Hematopoietic multipotent progenitor cell treated with erythropoietin and hydrocortisone succinate and interleukin-3 and kit ligand, for 4 days (in vitro differentiated cells): ENCODE measurements at regions not wholly inside any gene's neighbourhood (a gene's known extent, or its start where the extent isn't known, plus 50 kb on each side); places are given as distances from the start of the nearest gene placed in this dataset.

ENCODE experiments used
- DNase-seq: peaks from one replicate; pipeline ENCODE4 v3.0.0-alpha.2; 2015

GRCh38 chr1:168875831-168876230, 146.8 kb upstream of the DPT start:
- DNase-seq, result no peak

- DNase-seq, result no peak
These were observed 147.8 kb upstream of the DPT start for GRCh38 chr1:168876830-168877229.

GRCh38 chr1:168879896-168880734, 151.1 kb upstream of the DPT start:
- DNase-seq, result peak; percentile 43

GRCh38 chr1:168881656-168882260, 152.8 kb upstream of the DPT start:
- DNase-seq, result no peak

GRCh38 chr1:168887381-168887780, 158.4 kb upstream of the DPT start:
- DNase-seq, result no peak

- DNase-seq, result no peak
These were observed 159.4 kb upstream of the DPT start for GRCh38 chr1:168888418-168888817.

- no peak for DNase-seq
These were observed 163.9 kb upstream of the DPT start for GRCh38 chr1:168892931-168893330.

GRCh38 chr1:168893359-168893801, 164.4 kb upstream of the DPT start:
- no peak for DNase-seq

- no peak for DNase-seq
These were observed 165.4 kb upstream of the DPT start for GRCh38 chr1:168894397-168894903.

GRCh38 chr1:168897249-168897648, 168.2 kb upstream of the DPT start:
- DNase-seq, result no peak

- no peak for DNase-seq
These were observed 174.3 kb upstream of the DPT start for GRCh38 chr1:168903237-168903830.

GRCh38 chr1:168905633-168906032, 176.6 kb upstream of the DPT start:
- no peak for DNase-seq

GRCh38 chr1:168906367-168906766, 177.4 kb upstream of the DPT start:
- DNase-seq, result no peak

- no peak for DNase-seq
These were observed 178.0 kb upstream of the DPT start for GRCh38 chr1:168907053-168907452.

GRCh38 chr1:168907786-168908348, 178.9 kb upstream of the DPT start:
- peak; percentile 6 for DNase-seq

GRCh38 chr1:168910403-168910802, 181.4 kb upstream of the DPT start:
- no peak for DNase-seq

GRCh38 chr1:168911370-168911769, 182.4 kb upstream of the DPT start:
- DNase-seq, result no peak

- no peak for DNase-seq
These were observed 184.9 kb upstream of the DPT start for GRCh38 chr1:168913711-168914463.

GRCh38 chr1:168917309-168917708, 188.3 kb upstream of the DPT start:
- DNase-seq, result no peak

- no peak for DNase-seq
These were observed 188.7 kb upstream of the ATP1B1 start for GRCh38 chr1:168917796-168918195.

GRCh38 chr1:168918860-168919741, 187.4 kb upstream of the ATP1B1 start:
- DNase-seq, result no peak
